ENCODE measurements at regions not wholly inside any gene's neighbourhood (a gene's known extent, or its start where the extent isn't known, plus 50 kb on each side); places are given as distances from the start of the nearest gene placed in this dataset.

DNA sequence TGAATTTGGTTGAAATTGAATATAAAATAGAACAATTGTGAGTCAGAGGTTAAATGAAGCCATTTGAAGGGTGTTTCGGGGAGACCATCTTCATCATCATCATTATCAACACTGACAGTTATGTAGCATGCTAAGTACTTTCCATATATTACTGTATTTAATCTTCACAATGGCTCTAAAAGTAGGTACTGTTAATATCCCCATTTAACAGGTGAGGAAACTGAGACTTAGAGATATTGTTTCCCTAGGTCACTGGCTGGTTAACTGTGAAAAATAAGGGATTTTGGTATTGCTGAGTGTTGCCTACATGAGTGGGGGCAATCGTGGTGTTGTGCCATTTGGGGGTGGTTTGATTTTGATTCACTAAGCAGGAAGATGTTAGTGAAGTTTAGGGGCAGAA lies 100.3 kb downstream of the TBX19 start:
- no peak overlapping the region for H3K4me3 ChIP-seq (ENCODE audit: severe bottlenecking)
- TF ChIP-seq, protein P1, sequence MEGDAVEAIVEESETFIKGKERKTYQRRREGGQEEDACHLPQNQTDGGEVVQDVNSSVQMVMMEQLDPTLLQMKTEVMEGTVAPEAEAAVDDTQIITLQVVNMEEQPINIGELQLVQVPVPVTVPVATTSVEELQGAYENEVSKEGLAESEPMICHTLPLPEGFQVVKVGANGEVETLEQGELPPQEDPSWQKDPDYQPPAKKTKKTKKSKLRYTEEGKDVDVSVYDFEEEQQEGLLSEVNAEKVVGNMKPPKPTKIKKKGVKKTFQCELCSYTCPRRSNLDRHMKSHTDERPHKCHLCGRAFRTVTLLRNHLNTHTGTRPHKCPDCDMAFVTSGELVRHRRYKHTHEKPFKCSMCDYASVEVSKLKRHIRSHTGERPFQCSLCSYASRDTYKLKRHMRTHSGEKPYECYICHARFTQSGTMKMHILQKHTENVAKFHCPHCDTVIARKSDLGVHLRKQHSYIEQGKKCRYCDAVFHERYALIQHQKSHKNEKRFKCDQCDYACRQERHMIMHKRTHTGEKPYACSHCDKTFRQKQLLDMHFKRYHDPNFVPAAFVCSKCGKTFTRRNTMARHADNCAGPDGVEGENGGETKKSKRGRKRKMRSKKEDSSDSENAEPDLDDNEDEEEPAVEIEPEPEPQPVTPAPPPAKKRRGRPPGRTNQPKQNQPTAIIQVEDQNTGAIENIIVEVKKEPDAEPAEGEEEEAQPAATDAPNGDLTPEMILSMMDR (IDR thresholded peaks at IDR 0.05; ENCODE audit: poor library complexity, severe bottlenecking): no peak
- H3K36me3 ChIP-seq (ENCODE audit: low read depth): no peaks in the 10 kb centered on the region
- H3K4me1 ChIP-seq (ENCODE audit: insufficient read depth, poor library complexity, severe bottlenecking): no peaks in the 10 kb centered on the region
- no peaks in the 10 kb centered on the region for H3K9me3 ChIP-seq (ENCODE audit: severe bottlenecking)
- no peak for ATAC-seq (ENCODE audit: low read depth)
- H3K27me3 ChIP-seq (ENCODE audit: insufficient read depth, poor library complexity, severe bottlenecking): no peaks in the 10 kb centered on the region
- no peak for DNase-seq (ENCODE audit: low spot score)
- H3K27ac ChIP-seq (ENCODE audit: poor library complexity, severe bottlenecking): no peak overlapping the region

DNA sequence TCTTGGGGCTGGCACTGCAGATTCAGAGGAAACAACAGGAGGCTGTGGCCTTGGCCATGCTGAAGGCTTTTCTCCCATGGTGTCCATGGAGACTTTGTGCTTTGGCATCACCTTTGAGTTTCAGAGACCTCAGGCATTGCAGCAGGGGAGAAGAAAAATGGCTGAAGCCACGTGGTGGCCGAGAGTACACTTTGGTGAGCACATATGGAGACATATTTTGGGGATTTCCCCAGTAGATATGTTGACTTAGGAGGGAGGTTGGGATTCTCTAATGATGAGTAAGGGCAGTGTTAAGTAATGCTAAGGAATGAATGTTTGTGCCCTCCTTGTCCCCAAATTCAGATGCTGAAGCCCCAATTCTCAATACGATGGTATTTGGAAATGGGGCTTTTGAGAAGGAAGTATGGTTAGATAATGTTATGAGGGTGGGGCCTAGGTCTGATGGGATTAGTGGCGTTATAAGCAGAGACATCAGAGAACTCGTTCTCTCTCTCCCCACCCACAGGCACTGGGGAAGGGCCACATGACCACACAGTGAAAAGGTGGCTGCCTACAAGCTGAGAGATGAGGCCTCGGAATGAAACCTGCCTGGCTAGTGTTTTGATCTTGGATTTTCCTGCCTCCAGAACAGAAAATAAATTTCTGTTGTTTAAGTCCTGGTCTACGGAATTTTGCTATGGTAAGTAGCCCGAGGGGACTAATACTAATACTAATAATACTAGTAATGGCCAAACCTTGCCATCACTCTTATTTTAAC lies 98.6 kb downstream of the TBX19 start:
- Histone ChIP-seq H3K4me3 (ENCODE audit: severe bottlenecking) (no peak overlapping the region), H3K9me3 (ENCODE audit: severe bottlenecking) (no peaks in the 10 kb centered on the region), H3K4me1 (ENCODE audit: insufficient read depth, poor library complexity, severe bottlenecking) (no peaks in the 10 kb centered on the region), H3K27ac (ENCODE audit: poor library complexity, severe bottlenecking) (no peak overlapping the region), H3K27me3 (ENCODE audit: insufficient read depth, poor library complexity, severe bottlenecking) (no peaks in the 10 kb centered on the region), H3K36me3 (ENCODE audit: low read depth) (no peaks in the 10 kb centered on the region)
- ATAC-seq (ENCODE audit: low read depth) (peak; percentile 71), DNase-seq (ENCODE audit: low spot score) (no peak)
- TF ChIP-seq, protein P1 (IDR thresholded peaks at IDR 0.05; ENCODE audit: poor library complexity, severe bottlenecking): no peak

DNA sequence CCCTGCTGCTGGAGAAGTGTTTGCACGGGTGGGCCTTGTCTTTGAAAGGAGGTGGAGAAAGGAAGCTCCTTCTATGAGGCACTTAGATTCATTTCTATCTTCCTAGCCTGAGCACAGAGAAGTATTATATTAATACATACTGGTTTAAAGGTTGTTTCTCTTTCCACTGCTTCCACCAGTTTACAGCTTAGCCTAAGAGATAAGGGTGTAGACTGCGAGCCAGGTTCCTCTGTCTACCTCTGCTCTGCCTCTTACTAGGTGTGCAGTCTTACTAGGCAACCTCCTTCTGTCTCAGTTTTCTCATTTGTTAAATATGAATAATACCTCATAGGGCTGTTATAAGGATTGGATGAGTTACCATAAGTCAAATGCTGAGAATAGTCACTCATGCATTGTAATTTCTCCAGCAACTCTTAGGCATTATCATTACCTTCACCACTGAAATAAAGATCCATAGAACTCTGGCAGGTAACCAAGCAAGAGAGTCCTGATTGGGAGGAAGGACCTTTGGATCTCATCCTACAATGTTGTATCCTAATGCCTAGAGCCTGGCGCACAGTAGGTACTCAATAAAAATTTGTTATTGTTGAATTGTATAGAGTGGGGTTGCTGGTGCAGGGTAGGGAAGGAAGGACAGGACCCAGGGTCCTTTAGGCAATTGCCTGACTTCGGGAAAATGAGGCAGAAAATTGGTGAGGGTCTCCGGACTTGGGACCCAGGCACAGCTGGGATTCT lies 95.1 kb downstream of the TBX19 start:
- no peak for ATAC-seq (ENCODE audit: low read depth)
- no peak overlapping the region for H3K4me3 ChIP-seq (ENCODE audit: severe bottlenecking)
- DNase-seq (ENCODE audit: low spot score): no peak
- H3K36me3 ChIP-seq (ENCODE audit: low read depth): no peaks in the 10 kb centered on the region
- no peaks in the 10 kb centered on the region for H3K4me1 ChIP-seq (ENCODE audit: insufficient read depth, poor library complexity, severe bottlenecking)
- no peaks in the 10 kb centered on the region for H3K9me3 ChIP-seq (ENCODE audit: severe bottlenecking)
- no peak overlapping the region for H3K27ac ChIP-seq (ENCODE audit: poor library complexity, severe bottlenecking)
- H3K27me3 ChIP-seq (ENCODE audit: insufficient read depth, poor library complexity, severe bottlenecking): no peaks in the 10 kb centered on the region
- TF ChIP-seq, protein P1 (IDR thresholded peaks at IDR 0.05; ENCODE audit: poor library complexity, severe bottlenecking): no peak

DNA sequence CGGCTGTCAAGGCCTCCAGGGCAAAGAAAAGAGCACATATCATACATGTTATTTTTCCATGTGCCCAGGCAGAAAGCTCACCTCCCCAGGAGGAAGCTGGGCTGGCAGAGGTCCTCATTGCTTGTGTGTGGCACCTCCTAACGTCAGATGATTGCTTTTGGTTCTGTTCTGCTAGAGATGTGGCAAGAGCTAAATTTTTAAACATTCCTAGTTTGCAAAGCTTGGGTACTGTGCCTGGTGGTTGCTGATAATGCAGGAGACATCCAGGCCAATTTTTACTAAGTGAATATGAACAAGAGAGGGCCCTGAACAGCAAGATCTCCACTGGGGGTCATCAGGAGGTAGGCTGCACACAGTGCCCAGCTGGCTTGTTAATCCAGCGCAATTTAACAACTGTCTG lies 93.9 kb downstream of the TBX19 start:
- ATAC-seq (ENCODE audit: low read depth) (no peak), DNase-seq (ENCODE audit: low spot score) (no peak)
- H3K27ac ChIP-seq (ENCODE audit: poor library complexity, severe bottlenecking): no peak overlapping the region
- H3K27me3 ChIP-seq (ENCODE audit: insufficient read depth, poor library complexity, severe bottlenecking): no peaks in the 10 kb centered on the region
- no peaks in the 10 kb centered on the region for H3K36me3 ChIP-seq (ENCODE audit: low read depth)
- H3K9me3 ChIP-seq (ENCODE audit: severe bottlenecking): no peaks in the 10 kb centered on the region
- no peaks in the 10 kb centered on the region for H3K4me1 ChIP-seq (ENCODE audit: insufficient read depth, poor library complexity, severe bottlenecking)
- no peak overlapping the region for H3K4me3 ChIP-seq (ENCODE audit: severe bottlenecking)
- TF ChIP-seq, protein P1 (IDR thresholded peaks at IDR 0.05; ENCODE audit: poor library complexity, severe bottlenecking): no peak

DNA sequence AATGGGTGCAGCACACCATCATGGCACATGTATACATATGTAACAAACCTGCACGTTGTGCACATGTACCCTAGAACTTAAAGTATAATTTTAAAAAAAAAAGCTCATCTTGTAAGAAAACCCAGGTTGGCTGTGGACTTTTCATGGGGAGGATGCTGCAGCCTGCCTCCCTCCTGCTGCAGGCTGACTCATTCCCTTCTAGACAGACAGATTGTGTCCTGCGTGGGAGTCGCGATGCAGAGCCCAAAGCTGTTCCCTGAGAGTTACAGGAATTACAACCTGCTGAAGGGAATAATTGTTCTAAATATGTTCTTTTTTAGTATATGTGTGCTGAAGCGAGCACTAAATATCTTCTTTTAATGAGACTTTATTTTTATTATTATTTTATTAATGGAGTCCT lies 93.2 kb downstream of the TBX19 start:
- Histone ChIP-seq H3K4me1 (ENCODE audit: insufficient read depth, poor library complexity, severe bottlenecking) (no peaks in the 10 kb centered on the region), H3K9me3 (ENCODE audit: severe bottlenecking) (no peaks in the 10 kb centered on the region), H3K27me3 (ENCODE audit: insufficient read depth, poor library complexity, severe bottlenecking) (no peaks in the 10 kb centered on the region), H3K27ac (ENCODE audit: poor library complexity, severe bottlenecking) (no peak overlapping the region), H3K4me3 (ENCODE audit: severe bottlenecking) (no peak overlapping the region), H3K36me3 (ENCODE audit: low read depth) (no peaks in the 10 kb centered on the region)
- ATAC-seq (ENCODE audit: low read depth) (no peak), DNase-seq (ENCODE audit: low spot score) (no peak)
- TF ChIP-seq, protein P1 (IDR thresholded peaks at IDR 0.05; ENCODE audit: poor library complexity, severe bottlenecking): no peak

Measured in RWPE2 (cell line).